Tibial nerve (tissue), 4 donors: ENCODE measurements at regions not wholly inside any gene's neighbourhood (a gene's known extent, or its start where the extent isn't known, plus 50 kb on each side); places are given as distances from the start of the nearest gene placed in this dataset.

ENCODE experiments used
- DNase-seq, 2 donors: peaks; one replicate each; pipeline ENCODE4 v3.0.0-alpha.2; 2019; ENCODE audit warnings: low spot score in 2 of 2
- H3K27ac ChIP-seq, 4 donors: fragments of 200-600 bp; sonication (generic) in 3 of 4; one replicate each; pipeline ENCODE4 v1.5.1; 2017 to 2019; ENCODE audit warnings: mild to moderate bottlenecking in 1 of 4
- H3K27me3 ChIP-seq, 2 donors: fragments of 200-600 bp; sonication (generic) in 1 of 2; one replicate each; pipeline versions ENCODE4 v1.5.1 to v1.6.0; 2017 to 2019
- H3K36me3 ChIP-seq, 3 donors: fragments of 200-600 bp; sonication (generic); one replicate each; pipeline ENCODE4 v1.5.1; 2018 to 2019
- H3K4me1 ChIP-seq, 4 donors: fragments of 200-600 bp; sonication (generic) in 3 of 4; one replicate each; pipeline ENCODE4 v1.5.1; 2017 to 2019
- H3K4me3 ChIP-seq, 4 donors: fragments of 200-600 bp; sonication (generic) in 3 of 4; one replicate each; pipeline ENCODE4 v1.5.1; 2017 to 2019; ENCODE audit warnings: mild to moderate bottlenecking in 1 of 4, moderate library complexity in 1 of 4
- H3K9me3 ChIP-seq, 4 donors: fragments of 200-600 bp; sonication (generic) in 3 of 4; one replicate each; pipeline ENCODE4 v1.5.1; 2017 to 2019
- CTCF ChIP-seq, 5 experiments: fragments of 200-600 bp in 3 of 5; fragments of 450-650 bp in 2 of 5; sonication (generic) in 3 of 5; IDR thresholded peaks; one replicate each; pipeline ENCODE4 v1.5.1; 2016 to 2019; ENCODE audit warnings: antibody characterized with exemption in 5 of 5, mild to moderate bottlenecking in 3 of 5, moderate library complexity in 2 of 5
- EP300 ChIP-seq, 2 donors: sonication (generic); formaldehyde crosslinking; IDR thresholded peaks; one replicate each; pipeline ENCODE4 v1.6.1; 2017; ENCODE audit warnings: antibody characterized with exemption in 2 of 2, mild to moderate bottlenecking in 1 of 2
- POLR2A ChIP-seq, 2 donors: fragments of 450-650 bp; IDR thresholded peaks; one replicate each; pipeline ENCODE4 v1.6.1; 2017; ENCODE audit warnings: antibody characterized with exemption in 2 of 2, mild to moderate bottlenecking in 2 of 2, moderate library complexity in 2 of 2
- WGBS, 2 donors: methylation state at CpG; one replicate each; pipeline ENCODE4 v1.1.5; 2018; 5-methylcytosine and 5-hydroxymethylcytosine counted together

- no peaks in the 10 kb centered on the region for H3K9me3 ChIP-seq
- 24 to 25% methylated on average over 9 of the region's 9 CpGs for WGBS, 2 donors
- no peak for DNase-seq
- H3K4me3 ChIP-seq, result peak overlapping the region in 2 of 4 donors; percentile 31 to 35
- H3K27ac ChIP-seq, result peak overlapping the region in 2 of 4 donors; percentile 58 to 63
- no peaks in the 10 kb centered on the region for H3K27me3 ChIP-seq
- peaks cover 0 to 18% (median 0%) of the 10 kb centered on the region in 4 donors for H3K4me1 ChIP-seq
- TF ChIP-seq CTCF (IDR thresholded peaks at IDR 0.05) (no peak), POLR2A (IDR thresholded peaks at IDR 0.05) (no peak), EP300 (IDR thresholded peaks at IDR 0.05) (no peak)
- no peaks in the 10 kb centered on the region for H3K36me3 ChIP-seq
Observed at GRCh38 chr6:16836144-16836981, 75.1 kb upstream of the ATXN1 start.

DNA sequence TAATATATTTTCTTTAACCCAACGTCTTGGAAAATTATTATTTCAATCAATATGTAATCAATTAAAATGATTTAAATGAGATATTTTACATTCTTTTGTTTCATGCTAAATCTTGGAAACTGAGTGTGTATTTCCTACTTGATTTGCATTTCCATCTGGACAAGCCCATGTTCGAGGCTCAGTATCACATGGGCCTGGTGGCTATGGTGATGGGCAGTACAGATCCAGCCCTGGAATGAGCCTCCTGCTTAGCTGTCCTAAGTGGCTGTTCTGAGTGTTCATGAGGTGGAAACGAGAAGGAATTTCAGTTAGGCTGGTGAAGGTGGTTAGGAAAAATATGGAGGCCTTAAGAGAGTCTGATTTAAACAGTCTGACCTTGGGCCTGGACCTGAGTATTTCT lies 73.0 kb upstream of the ATXN1 start:
- DNase-seq, result no peak
- Histone ChIP-seq H3K4me1 (peaks cover 0 to 15% (median 0%) of the 10 kb centered on the region in 4 donors), H3K9me3 (no peaks in the 10 kb centered on the region), H3K27ac (no peak overlapping the region), H3K4me3 (no peak overlapping the region), H3K27me3 (no peaks in the 10 kb centered on the region), H3K36me3 (no peaks in the 10 kb centered on the region)
- TF ChIP-seq CTCF (IDR thresholded peaks at IDR 0.05) (no peak), EP300 (IDR thresholded peaks at IDR 0.05) (no peak), POLR2A (IDR thresholded peaks at IDR 0.05) (no peak)
- 85 to 91% methylated on average over 3 of the region's 3 CpGs for WGBS, 2 donors

- peaks cover 0 to 15% (median 0%) of the 10 kb centered on the region in 4 donors for H3K4me1 ChIP-seq
- no peaks in the 10 kb centered on the region for H3K9me3 ChIP-seq
- TF ChIP-seq EP300 (IDR thresholded peaks at IDR 0.05), result no peak
- no peak for TF ChIP-seq CTCF (IDR thresholded peaks at IDR 0.05)
- TF ChIP-seq POLR2A (IDR thresholded peaks at IDR 0.05), result no peak
- H3K27me3 ChIP-seq, result no peaks in the 10 kb centered on the region
- 91 to 94% methylated on average over 6 of the region's 6 CpGs for WGBS, 2 donors
- no peaks in the 10 kb centered on the region for H3K36me3 ChIP-seq
- DNase-seq, result no peak
- no peak overlapping the region for H3K27ac ChIP-seq
- no peak overlapping the region for H3K4me3 ChIP-seq
Observed at GRCh38 chr6:16832721-16833120, 71.5 kb upstream of the ATXN1 start.

DNA sequence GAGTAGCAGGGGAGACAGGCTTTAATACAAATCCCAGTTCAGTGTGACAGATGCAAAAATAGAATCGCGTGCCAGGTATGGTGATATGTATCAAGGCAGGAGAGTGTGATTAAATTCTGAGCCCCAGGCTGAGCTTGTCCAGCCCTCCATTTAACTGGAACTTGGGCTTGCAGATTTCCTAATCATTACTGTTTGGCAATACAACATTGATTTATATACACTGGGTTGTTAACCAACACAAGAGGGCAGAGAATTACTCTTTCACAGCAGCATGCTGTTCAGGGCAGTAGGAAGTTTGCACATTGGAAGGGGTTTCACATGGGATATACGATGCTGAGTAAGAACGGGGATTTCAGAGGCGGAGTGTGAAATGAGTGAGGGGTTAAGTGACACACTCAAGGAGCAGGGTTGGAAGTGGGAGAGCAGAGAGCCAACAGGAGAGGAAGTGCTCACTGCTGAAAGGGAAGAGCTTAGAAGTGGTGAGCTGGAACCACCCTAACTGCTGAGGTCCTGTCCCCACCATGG lies 70.8 kb upstream of the ATXN1 start:
- TF ChIP-seq POLR2A (IDR thresholded peaks at IDR 0.05) (no peak), CTCF (IDR thresholded peaks at IDR 0.05) (no peak), EP300 (IDR thresholded peaks at IDR 0.05) (no peak)
- Histone ChIP-seq H3K9me3 (no peaks in the 10 kb centered on the region), H3K4me1 (peaks cover 0 to 13% (median 0%) of the 10 kb centered on the region in 4 donors), H3K27ac (no peak overlapping the region), H3K4me3 (no peak overlapping the region), H3K27me3 (no peaks in the 10 kb centered on the region), H3K36me3 (no peaks in the 10 kb centered on the region)
- 76 to 84% methylated on average over 5 of the region's 5 CpGs for WGBS, 2 donors
- DNase-seq, result no peak

- DNase-seq, result no peak
- 78 to 80% methylated on average over 8 of the region's 8 CpGs for WGBS, 2 donors
- no peak for TF ChIP-seq CTCF (IDR thresholded peaks at IDR 0.05)
- TF ChIP-seq POLR2A (IDR thresholded peaks at IDR 0.05), result no peak
- TF ChIP-seq EP300 (IDR thresholded peaks at IDR 0.05), result no peak
Observed at GRCh38 chr6:16831136-16831535, 69.9 kb upstream of the ATXN1 start.

More at GRCh38 chr6:16831136-16831535, 69.9 kb upstream of the ATXN1 start:
- H3K4me3 ChIP-seq, result no peak overlapping the region
- H3K4me1 ChIP-seq, result peaks cover 0 to 5% (median 0%) of the 10 kb centered on the region in 4 donors
- H3K27me3 ChIP-seq, result no peaks in the 10 kb centered on the region
- no peaks in the 10 kb centered on the region for H3K36me3 ChIP-seq
- H3K27ac ChIP-seq, result no peak overlapping the region
- H3K9me3 ChIP-seq, result no peaks in the 10 kb centered on the region
